Frontal cortex (tissue), 3 donors: ENCODE measurements at regions not wholly inside any gene's neighbourhood (a gene's known extent, or its start where the extent isn't known, plus 50 kb on each side); places are given as distances from the start of the nearest gene placed in this dataset.
"Not testable (repeated sequence)": the region's sequence is repeated elsewhere in the genome, so short reads cannot be mapped to it uniquely, and the experiment has no call there.

ENCODE experiments used
- DNase-seq, 2 donors: peaks; one replicate each; pipeline ENCODE4 v3.0.0; 2012; ENCODE audit warnings: low spot score in 2 of 2
- FAIRE-seq: peaks from 2 replicates; lab custom pipeline; 2012; peaks lifted over from hg19 to GRCh38; lab: Jason Lieb, UNC
- donor health status: control.
- donor health status: control.
- donor health status: control.

GRCh38 chr1:204775546-204775945, 90.0 kb upstream of the LRRN2 start:
- DNase-seq (no peak), FAIRE-seq (no peak)

- FAIRE-seq = no peak
- DNase-seq = no peak
Observed at GRCh38 chr1:204777591-204777990, 92.1 kb upstream of the LRRN2 start.

GRCh38 chr1:204780630-204781029, 90.0 kb upstream of the NFASC start:
- FAIRE-seq = no peak
- no peak for DNase-seq

GRCh38 chr1:204782118-204782700, 88.5 kb upstream of the NFASC start:
- FAIRE-seq = no peak
- no peak for DNase-seq

GRCh38 chr1:204785023-204785422, 85.6 kb upstream of the NFASC start:
- FAIRE-seq, DNase-seq: not testable (repeated sequence)

- no peak for DNase-seq
Observed at GRCh38 chr1:204788470-204788869, 82.2 kb upstream of the NFASC start.

GRCh38 chr1:204791453-204792353, 79.0 kb upstream of the NFASC start:
- FAIRE-seq = no peak
- peak in 1 of 2 donors; percentile 51 for DNase-seq

More at GRCh38 chr1:204788470-204788869, 82.2 kb upstream of the NFASC start:
- no peak for FAIRE-seq

GRCh38 chr1:204792354-204792692, 78.3 kb upstream of the NFASC start:
- no peak for FAIRE-seq

GRCh38 chr1:204793259-204793914, 77.3 kb upstream of the NFASC start:
- no peak for DNase-seq
- no peak for FAIRE-seq

More at GRCh38 chr1:204792354-204792692, 78.3 kb upstream of the NFASC start:
- no peak for DNase-seq

GRCh38 chr1:204796886-204797285, 73.8 kb upstream of the NFASC start:
- not testable (repeated sequence) for DNase-seq, FAIRE-seq

- FAIRE-seq (no peak), DNase-seq (no peak)
Observed at GRCh38 chr1:204797401-204797800, 73.3 kb upstream of the NFASC start.

GRCh38 chr1:204799630-204800029, 71.0 kb upstream of the NFASC start:
- FAIRE-seq = no peak
- DNase-seq = no peak

GRCh38 chr1:204801211-204801610, 69.5 kb upstream of the NFASC start:
- FAIRE-seq = no peak
- DNase-seq = no peak

GRCh38 chr1:204802401-204803175, 68.1 kb upstream of the NFASC start:
- DNase-seq (no peak), FAIRE-seq (no peak)

GRCh38 chr1:204803607-204804006, 67.1 kb upstream of the NFASC start:
- FAIRE-seq (no peak), DNase-seq (no peak)

- FAIRE-seq = no peak
Observed at GRCh38 chr1:204806943-204807687, 63.5 kb upstream of the NFASC start.

GRCh38 chr1:204809488-204809887, 61.2 kb upstream of the NFASC start:
- DNase-seq (no peak), FAIRE-seq (no peak)

More at GRCh38 chr1:204806943-204807687, 63.5 kb upstream of the NFASC start:
- peak; percentile 48 to 80 for DNase-seq

GRCh38 chr1:204812842-204813241, 57.8 kb upstream of the NFASC start:
- FAIRE-seq (no peak), DNase-seq (no peak)

- FAIRE-seq (no peak), DNase-seq (no peak)
Observed at GRCh38 chr1:204813522-204813921, 57.1 kb upstream of the NFASC start.
